Vagina (tissue), 2 donors: ENCODE measurements at regions not wholly inside any gene's neighbourhood (a gene's known extent, or its start where the extent isn't known, plus 50 kb on each side); places are given as distances from the start of the nearest gene placed in this dataset.

Source experiments
- POLR2AphosphoS5 ChIP-seq, 2 donors: sonication (generic); formaldehyde crosslinking; IDR thresholded peaks; one replicate each; pipeline ENCODE4 v1.9.0; 2017; ENCODE audit warnings: antibody characterized with exemption in 2 of 2, mild to moderate bottlenecking in 2 of 2, low read depth in 1 of 2; ENCODE audit not compliant: insufficient read depth in 1 of 2
- TF ChIP-seq, protein P1 (sequence below), 3 experiments: fragments of 450-650 bp in 2 of 3; fragments of 200-600 bp in 1 of 3; sonication (generic) in 1 of 3; IDR thresholded peaks; one replicate each; pipeline ENCODE4 v1.5.1; 2017 to 2019; ENCODE audit warnings: antibody characterized with exemption in 3 of 3, mild to moderate bottlenecking in 2 of 3, moderate library complexity in 2 of 3

DNA sequence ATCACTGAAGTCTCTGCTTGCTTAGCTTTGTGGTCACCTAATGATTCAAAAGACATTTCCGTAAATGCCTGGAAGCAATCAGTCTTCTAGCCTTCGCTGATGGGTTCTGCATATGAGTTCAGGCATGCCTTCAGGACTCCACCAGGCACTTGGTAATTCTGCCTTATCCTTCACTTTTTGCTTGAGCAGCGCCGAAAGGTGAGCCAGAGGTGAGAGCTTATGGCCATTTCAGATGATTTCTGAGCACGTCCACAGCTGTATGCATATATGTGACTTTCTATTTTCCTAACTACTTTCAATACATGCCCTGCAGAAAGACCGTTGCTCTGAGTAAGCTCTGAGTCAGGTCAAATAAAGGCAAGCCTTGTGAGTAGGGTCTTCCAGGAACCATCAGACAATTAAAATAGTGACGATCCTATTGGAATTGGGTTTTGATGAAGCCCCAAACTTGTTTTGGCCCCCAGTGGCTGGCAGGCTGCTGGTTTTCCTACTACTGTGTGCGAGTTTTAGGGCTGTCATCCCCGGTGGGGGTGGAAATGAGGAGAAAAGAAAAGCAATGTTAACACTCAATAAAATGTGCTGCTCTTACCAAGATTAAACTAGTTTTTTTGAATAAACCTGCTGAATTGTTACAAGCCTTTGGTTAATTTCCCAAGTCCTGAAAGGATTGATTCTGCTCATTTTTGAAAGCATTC, 154.4 kb upstream of the AKR1E2 start:
- TF ChIP-seq, protein P1, sequence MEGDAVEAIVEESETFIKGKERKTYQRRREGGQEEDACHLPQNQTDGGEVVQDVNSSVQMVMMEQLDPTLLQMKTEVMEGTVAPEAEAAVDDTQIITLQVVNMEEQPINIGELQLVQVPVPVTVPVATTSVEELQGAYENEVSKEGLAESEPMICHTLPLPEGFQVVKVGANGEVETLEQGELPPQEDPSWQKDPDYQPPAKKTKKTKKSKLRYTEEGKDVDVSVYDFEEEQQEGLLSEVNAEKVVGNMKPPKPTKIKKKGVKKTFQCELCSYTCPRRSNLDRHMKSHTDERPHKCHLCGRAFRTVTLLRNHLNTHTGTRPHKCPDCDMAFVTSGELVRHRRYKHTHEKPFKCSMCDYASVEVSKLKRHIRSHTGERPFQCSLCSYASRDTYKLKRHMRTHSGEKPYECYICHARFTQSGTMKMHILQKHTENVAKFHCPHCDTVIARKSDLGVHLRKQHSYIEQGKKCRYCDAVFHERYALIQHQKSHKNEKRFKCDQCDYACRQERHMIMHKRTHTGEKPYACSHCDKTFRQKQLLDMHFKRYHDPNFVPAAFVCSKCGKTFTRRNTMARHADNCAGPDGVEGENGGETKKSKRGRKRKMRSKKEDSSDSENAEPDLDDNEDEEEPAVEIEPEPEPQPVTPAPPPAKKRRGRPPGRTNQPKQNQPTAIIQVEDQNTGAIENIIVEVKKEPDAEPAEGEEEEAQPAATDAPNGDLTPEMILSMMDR (IDR thresholded peaks at IDR 0.05) = no peak
- peak in 1 of 2 donors; percentile 35 for TF ChIP-seq POLR2AphosphoS5 (IDR thresholded peaks at IDR 0.05; ENCODE audit: insufficient read depth in 1 of 2, low read depth in 1 of 2)
